PFSK-1 (cell line): ENCODE measurements at regions not wholly inside any gene's neighbourhood (a gene's known extent, or its start where the extent isn't known, plus 50 kb on each side); places are given as distances from the start of the nearest gene placed in this dataset.

Experiments used
- POLR2AphosphoS5 ChIP-seq: IDR thresholded peaks from 2 replicates; pipeline ENCODE4 v1.6.1; 2012; ENCODE audit warnings: low read depth, mild to moderate bottlenecking, control low read depth, low read length, moderate library complexity
- TF ChIP-seq, protein P1 (sequence below), 2 experiments: IDR thresholded peaks; 2 replicates each; pipeline versions ENCODE4 v1.6.1 to v1.8.0; 2011 to 2012; ENCODE audit warnings: low read depth in 2 of 2, low read length in 2 of 2, control low read depth in 1 of 2, inconsistent platforms in 1 of 2, mild to moderate bottlenecking in 1 of 2, moderate library complexity in 1 of 2; ENCODE audit not compliant: insufficient read depth in 1 of 2

DNA sequence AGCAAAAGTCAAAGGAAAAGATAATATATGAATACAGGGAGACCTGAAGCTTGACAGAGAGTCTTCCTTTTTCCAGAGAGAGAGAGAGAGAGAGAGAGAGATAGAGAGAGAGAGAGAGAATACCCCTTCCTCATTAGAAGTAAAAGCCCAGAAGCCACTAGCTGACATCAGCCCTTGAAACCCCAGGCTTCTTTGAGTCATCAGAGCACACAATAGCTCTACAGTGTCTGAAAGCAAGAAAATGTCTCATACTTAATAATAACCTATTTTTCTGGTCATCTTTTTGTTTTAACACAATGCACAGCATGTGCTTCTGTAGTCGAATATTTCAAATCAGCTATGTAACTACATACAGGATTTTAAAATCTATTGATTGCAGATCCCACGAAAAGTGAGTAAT, 109.2 kb upstream of the NANOGP8 start:
- TF ChIP-seq, protein P1, sequence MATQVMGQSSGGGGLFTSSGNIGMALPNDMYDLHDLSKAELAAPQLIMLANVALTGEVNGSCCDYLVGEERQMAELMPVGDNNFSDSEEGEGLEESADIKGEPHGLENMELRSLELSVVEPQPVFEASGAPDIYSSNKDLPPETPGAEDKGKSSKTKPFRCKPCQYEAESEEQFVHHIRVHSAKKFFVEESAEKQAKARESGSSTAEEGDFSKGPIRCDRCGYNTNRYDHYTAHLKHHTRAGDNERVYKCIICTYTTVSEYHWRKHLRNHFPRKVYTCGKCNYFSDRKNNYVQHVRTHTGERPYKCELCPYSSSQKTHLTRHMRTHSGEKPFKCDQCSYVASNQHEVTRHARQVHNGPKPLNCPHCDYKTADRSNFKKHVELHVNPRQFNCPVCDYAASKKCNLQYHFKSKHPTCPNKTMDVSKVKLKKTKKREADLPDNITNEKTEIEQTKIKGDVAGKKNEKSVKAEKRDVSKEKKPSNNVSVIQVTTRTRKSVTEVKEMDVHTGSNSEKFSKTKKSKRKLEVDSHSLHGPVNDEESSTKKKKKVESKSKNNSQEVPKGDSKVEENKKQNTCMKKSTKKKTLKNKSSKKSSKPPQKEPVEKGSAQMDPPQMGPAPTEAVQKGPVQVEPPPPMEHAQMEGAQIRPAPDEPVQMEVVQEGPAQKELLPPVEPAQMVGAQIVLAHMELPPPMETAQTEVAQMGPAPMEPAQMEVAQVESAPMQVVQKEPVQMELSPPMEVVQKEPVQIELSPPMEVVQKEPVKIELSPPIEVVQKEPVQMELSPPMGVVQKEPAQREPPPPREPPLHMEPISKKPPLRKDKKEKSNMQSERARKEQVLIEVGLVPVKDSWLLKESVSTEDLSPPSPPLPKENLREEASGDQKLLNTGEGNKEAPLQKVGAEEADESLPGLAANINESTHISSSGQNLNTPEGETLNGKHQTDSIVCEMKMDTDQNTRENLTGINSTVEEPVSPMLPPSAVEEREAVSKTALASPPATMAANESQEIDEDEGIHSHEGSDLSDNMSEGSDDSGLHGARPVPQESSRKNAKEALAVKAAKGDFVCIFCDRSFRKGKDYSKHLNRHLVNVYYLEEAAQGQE (IDR thresholded peaks at IDR 0.05; ENCODE audit: insufficient read depth in 1 of 2, low read depth in 2 of 2, low read length in 2 of 2): no peak
- TF ChIP-seq POLR2AphosphoS5: no peak
